ENCODE measurements at regions not wholly inside any gene's neighbourhood (a gene's known extent, or its start where the extent isn't known, plus 50 kb on each side); places are given as distances from the start of the nearest gene placed in this dataset.

- no peak for DNase-seq (ENCODE audit: low read depth in 3 of 3)
Measured at GRCh38 chr5:10853154-10853553, 92.1 kb upstream of the DAP start.

DNA sequence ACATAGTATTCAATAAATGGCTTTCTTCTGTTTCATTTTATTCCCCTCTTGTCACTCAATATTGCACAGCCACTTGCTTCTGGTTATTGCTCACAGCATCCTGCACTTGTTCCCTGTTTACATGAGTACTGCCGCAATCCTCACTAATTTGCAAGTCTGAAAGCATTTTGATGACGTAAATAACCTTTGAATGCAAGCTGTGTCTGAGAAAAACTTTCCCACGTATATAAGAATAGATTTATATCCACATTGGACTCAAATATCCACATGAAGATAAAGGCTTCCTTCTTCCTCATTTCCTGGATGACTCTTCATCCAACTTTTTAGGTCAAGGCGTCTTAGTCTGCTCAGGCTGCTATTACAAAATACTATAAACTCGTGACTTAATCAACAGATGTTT is 88.2 kb upstream of the DAP start:
- no peak for DNase-seq (ENCODE audit: low read depth in 3 of 3)

DNA sequence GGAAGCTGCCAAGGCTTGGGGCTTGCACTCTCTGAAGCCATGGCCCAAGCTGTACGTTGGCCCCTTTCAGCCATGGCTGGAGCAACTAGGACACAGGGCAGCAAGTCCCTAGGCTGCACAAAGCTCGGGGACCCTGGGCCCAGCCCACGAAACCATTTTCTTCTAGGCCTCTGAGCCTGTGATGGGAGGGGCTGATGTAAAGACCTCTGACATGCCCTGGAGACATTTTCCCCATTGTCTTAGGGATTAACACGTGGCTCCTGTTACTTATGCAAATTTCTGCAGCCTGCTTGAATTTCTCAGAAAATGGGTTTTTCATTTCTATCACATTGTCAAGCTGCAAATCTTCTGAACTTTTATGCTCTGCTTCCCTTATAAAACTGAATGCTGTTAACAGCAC is 83.0 kb upstream of the DAP start:
- no peak for DNase-seq (ENCODE audit: low read depth in 3 of 3)

GRCh38 chr5:10842823-10843222 is 81.8 kb upstream of the DAP start:
- no peak for DNase-seq (ENCODE audit: low read depth in 3 of 3)

GRCh38 chr5:10839916-10840599 is 79.0 kb upstream of the DAP start:
- DNase-seq (ENCODE audit: low read depth in 3 of 3) = no peak

- DNase-seq (ENCODE audit: low read depth in 3 of 3) = no peak
Measured at GRCh38 chr5:10839118-10839517, 78.1 kb upstream of the DAP start.

DNA sequence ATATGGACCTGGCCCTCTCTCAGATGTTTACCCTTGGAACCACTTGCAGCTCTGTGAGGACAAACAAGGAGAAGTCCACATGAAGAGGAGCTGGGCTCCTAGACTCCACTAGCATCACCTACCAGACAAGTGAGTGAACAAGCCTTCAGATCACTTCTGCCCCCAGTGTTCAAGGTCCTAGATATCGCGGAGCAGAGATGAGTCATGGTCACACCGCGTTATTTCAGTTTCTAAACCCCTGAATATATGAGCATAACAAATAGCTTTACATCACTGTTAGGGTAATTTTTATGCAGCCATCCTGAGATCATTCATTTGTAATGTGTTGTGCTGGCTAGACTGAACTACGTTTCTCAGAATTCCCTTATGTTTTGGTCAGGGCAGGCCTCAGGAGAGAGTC is 77.0 kb upstream of the DAP start:
- no peak for DNase-seq (ENCODE audit: low read depth in 3 of 3)

DNA sequence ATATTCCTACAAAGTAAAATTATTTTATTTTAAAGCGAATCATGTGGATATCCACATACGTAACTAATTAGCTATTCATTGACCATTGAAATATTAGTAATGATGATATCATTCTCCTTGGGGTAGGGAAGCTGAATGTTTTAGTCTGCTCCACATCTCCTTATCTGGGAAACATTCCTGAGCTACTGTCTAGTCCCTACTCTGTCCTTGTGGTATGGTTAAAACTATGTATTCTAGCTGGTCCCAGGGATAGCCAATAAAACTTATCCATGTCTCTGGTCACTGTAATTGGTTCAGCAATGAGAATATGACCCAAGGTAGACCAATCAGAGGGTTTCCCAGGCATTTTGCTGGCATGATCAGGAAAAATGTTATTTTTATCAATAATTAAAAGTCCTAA is 76.0 kb upstream of the DAP start:
- DNase-seq (ENCODE audit: low read depth in 3 of 3) = no peak

DNA sequence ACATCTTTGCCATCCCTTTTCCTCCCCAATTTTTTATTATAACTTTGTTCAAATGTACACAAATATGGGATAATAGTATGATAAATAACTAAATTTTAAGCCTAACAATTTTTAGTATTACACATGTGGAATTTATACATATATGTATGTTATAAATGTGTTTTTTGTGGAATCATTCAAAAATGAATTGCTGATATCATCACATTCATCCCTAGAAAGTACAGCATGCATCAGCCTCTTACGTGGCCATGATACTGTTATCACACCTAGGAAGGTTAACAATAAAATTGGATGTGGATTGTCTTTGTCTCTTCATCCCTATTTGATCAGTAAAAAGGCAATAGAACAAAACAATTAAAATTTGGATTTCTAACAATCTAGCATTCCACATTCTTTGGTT is 73.7 kb upstream of the DAP start:
- DNase-seq (ENCODE audit: low read depth in 3 of 3) = no peak

- DNase-seq (ENCODE audit: low read depth in 3 of 3) = no peak
Measured at GRCh38 chr5:10832987-10833386, 72.0 kb upstream of the DAP start.

DNA sequence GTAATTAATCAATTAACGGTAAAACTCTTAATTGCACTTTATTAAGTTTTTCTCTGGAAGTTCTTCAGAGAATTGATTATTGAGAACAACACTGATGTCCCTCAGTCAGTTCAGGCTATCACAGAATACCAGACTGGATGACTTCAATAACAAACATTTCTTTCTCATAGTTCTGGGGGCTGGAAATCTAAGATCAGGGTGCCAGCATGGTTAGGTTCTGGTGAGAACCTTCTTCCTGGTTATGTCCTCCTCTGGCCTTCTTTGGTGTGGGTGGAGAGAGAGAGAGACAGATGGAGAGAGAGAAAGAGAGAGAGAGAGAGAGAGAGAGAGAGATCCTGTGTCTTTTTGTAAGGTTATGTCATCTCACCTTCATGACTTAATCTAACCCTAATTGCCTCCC is 71.4 kb upstream of the DAP start:
- no peak for DNase-seq (ENCODE audit: low read depth in 3 of 3)

GRCh38 chr5:10831419-10831818 is 70.4 kb upstream of the DAP start:
- DNase-seq (ENCODE audit: low read depth in 3 of 3) = no peak

DNA sequence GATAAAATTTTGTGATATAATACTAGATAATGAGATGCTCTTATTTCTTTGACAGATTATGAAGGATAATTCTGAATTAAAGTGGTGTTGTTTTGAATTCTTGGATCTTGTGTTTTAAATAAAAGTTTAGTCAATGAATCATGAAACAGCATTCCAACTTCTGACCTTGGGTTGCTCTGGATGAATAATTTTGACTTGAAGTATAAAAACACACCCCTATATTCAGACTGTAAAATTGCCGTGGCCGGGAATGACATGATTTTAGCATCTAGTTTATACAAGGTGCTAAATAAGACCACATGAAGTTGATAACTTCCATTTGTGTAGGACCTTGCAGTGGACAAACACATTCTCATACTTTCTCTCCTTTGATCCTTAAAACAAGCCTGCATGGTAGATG is 67.2 kb upstream of the DAP start:
- DNase-seq (ENCODE audit: low read depth in 3 of 3) = no peak

- DNase-seq (ENCODE audit: low read depth in 3 of 3) = no peak
Measured at GRCh38 chr5:10827571-10827970, 66.5 kb upstream of the DAP start.

DNA sequence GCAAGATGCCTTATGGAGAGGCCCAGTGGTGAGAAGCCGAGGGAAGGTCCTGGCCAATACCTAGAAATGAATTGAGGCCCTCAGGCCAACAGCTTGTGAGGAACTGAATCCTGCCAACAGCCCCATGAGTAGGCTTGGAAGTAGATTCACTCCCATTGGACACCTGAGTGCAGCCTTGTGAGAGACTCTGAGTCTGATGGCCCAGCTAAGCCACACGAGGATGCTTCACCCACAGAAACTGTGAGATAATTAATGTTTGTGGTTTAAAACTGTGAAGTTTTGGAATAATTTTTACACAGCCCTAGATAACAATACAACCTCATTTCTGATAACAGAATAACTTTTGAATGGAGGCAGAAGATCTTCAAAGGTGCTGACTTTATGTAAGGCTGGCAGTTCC is 65.9 kb upstream of the DAP start:
- no peak for DNase-seq (ENCODE audit: low read depth in 3 of 3)

- no peak for DNase-seq (ENCODE audit: low read depth in 3 of 3)
Measured at GRCh38 chr5:10825897-10826644, 65.0 kb upstream of the DAP start.

- DNase-seq (ENCODE audit: low read depth in 3 of 3) = no peak
Measured at GRCh38 chr5:10812218-10812617, 51.2 kb upstream of the DAP start.
